A673 (cell line): ENCODE measurements at regions not wholly inside any gene's neighbourhood (a gene's known extent, or its start where the extent isn't known, plus 50 kb on each side); places are given as distances from the start of the nearest gene placed in this dataset.

Source experiments
- CTCF ChIP-seq: fragments of 300-800, 200-600 bp; sonication (generic); conservative IDR thresholded peaks from 2 replicates; pipeline ENCODE4 v1.5.1; 2017; ENCODE audit warnings: low read depth, mild to moderate bottlenecking, antibody characterized with exemption, low read length, moderate library complexity, mixed read lengths
- EZH2 ChIP-seq: fragments of 200-600 bp; sonication (generic); IDR thresholded peaks from 2 replicates; pipeline ENCODE4 v1.6.1; 2017; ENCODE audit warnings: borderline replicate concordance, low read depth, mild to moderate bottlenecking, mixed read lengths, antibody characterized with exemption, low read length; ENCODE audit not compliant: poor library complexity, severe bottlenecking

- TF ChIP-seq EZH2, result no peak
- no peak for TF ChIP-seq CTCF
These were observed 242.3 kb upstream of the NOCT start for GRCh38 chr4:138773321-138773720.
